ENCODE measurements at regions not wholly inside any gene's neighbourhood (a gene's known extent, or its start where the extent isn't known, plus 50 kb on each side); places are given as distances from the start of the nearest gene placed in this dataset.

- H3K9me3 ChIP-seq (ENCODE audit: control insufficient read depth, low read length, poor library complexity, severe bottlenecking) = no peaks in the 10 kb centered on the region
- Mint-ChIP-seq H3K27ac (no peak overlapping the region), H3K36me3 (ENCODE audit: low read depth) (no peaks in the 10 kb centered on the region), H3K27me3 (no peaks in the 10 kb centered on the region), H3K4me3 (no peak overlapping the region), H3K4me1 (no peaks in the 10 kb centered on the region)
- ATAC-seq (no peak), DNase-seq (no peak)
Measured at GRCh38 chr7:89926701-89927100, 227.6 kb upstream of the STEAP1 start.

DNA sequence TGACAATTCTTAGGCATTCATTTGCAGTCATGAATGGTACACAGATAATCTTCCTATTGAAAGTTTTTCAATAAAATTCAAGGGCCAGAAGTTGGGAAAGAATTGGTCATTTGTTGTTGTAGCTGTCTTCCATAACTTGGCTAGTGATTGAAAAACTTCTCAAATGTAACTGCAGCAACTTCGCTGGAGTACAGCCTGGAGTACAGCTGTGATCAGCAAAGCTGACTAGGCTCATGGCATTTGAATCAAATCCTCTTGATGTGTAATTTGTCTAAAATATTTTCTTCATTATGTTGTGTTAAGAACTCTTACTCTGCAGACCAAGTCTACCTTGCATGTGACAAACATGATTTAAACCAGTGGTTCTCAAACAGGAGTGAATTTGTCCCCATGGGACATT lies 226.5 kb upstream of the STEAP1 start:
- H3K9me3 ChIP-seq (ENCODE audit: control insufficient read depth, low read length, poor library complexity, severe bottlenecking) = no peaks in the 10 kb centered on the region
- Mint-ChIP-seq H3K4me3 (no peak overlapping the region), H3K27ac (no peak overlapping the region), H3K27me3 (no peaks in the 10 kb centered on the region), H3K4me1 (no peaks in the 10 kb centered on the region), H3K36me3 (ENCODE audit: low read depth) (no peaks in the 10 kb centered on the region)
- DNase-seq = no peak
- ATAC-seq = no peak

GRCh38 chr7:89928451-89928850 lies 225.8 kb upstream of the STEAP1 start:
- ATAC-seq = no peak

GRCh38 chr7:89934101-89934500 lies 220.2 kb upstream of the STEAP1 start:
- H3K36me3 Mint-ChIP-seq (ENCODE audit: low read depth) = no peaks in the 10 kb centered on the region
- H3K4me3 Mint-ChIP-seq = no peak overlapping the region
- ATAC-seq (no peak), DNase-seq (no peak)
- H3K4me1 Mint-ChIP-seq = no peaks in the 10 kb centered on the region
- no peaks in the 10 kb centered on the region for H3K9me3 ChIP-seq (ENCODE audit: control insufficient read depth, low read length, poor library complexity, severe bottlenecking)
- H3K27ac Mint-ChIP-seq = no peak overlapping the region
- H3K27me3 Mint-ChIP-seq = no peaks in the 10 kb centered on the region

More at GRCh38 chr7:89928451-89928850, 225.8 kb upstream of the STEAP1 start:
- no peaks in the 10 kb centered on the region for H3K36me3 Mint-ChIP-seq (ENCODE audit: low read depth)
- no peaks in the 10 kb centered on the region for H3K4me1 Mint-ChIP-seq
- H3K9me3 ChIP-seq (ENCODE audit: control insufficient read depth, low read length, poor library complexity, severe bottlenecking) = no peaks in the 10 kb centered on the region
- H3K27me3 Mint-ChIP-seq = no peaks in the 10 kb centered on the region
- H3K4me3 Mint-ChIP-seq = no peak overlapping the region
- DNase-seq = no peak
- no peak overlapping the region for H3K27ac Mint-ChIP-seq

DNA sequence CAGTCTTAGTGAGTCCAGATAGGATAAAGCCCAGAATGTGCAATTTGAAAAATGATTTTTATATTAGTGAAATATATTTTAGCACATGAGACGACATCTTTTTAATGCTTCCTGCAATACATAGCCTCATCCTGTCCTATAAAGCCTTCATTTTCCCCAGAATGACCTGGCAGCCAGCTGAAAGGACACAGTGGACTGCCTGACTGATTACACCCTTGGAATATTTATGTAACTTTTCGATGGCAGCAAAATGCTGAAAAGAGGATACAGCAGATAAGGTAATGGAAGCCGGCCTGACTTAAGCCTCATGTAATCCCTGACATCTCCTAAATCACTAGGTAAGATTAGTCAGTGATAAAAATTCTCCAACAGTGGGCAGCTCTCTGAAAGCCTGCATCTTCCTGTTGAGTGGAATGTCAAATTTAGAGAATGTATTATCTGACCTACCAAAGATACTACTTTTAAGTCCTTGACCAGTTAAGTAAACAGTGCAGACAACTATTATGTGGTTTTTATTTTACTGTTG lies 210.7 kb upstream of the STEAP1 start:
- H3K9me3 ChIP-seq (ENCODE audit: control insufficient read depth, low read length, poor library complexity, severe bottlenecking) = no peaks in the 10 kb centered on the region
- DNase-seq (no peak), ATAC-seq (no peak)
- Mint-ChIP-seq H3K4me1 (no peaks in the 10 kb centered on the region), H3K4me3 (no peak overlapping the region), H3K36me3 (ENCODE audit: low read depth) (no peaks in the 10 kb centered on the region), H3K27ac (no peak overlapping the region), H3K27me3 (no peaks in the 10 kb centered on the region)

GRCh38 chr7:89958525-89959068 lies 195.7 kb upstream of the STEAP1 start:
- no peaks in the 10 kb centered on the region for H3K9me3 ChIP-seq (ENCODE audit: control insufficient read depth, low read length, poor library complexity, severe bottlenecking)
- H3K36me3 Mint-ChIP-seq (ENCODE audit: low read depth) = no peaks in the 10 kb centered on the region
- no peak for DNase-seq
- no peaks in the 10 kb centered on the region for H3K4me1 Mint-ChIP-seq
- H3K27ac Mint-ChIP-seq = no peak overlapping the region
- H3K27me3 Mint-ChIP-seq = no peaks in the 10 kb centered on the region
- ATAC-seq = no peak
- no peak overlapping the region for H3K4me3 Mint-ChIP-seq

GRCh38 chr7:89966067-89966664 lies 188.1 kb upstream of the STEAP1 start:
- ATAC-seq = no peak
- DNase-seq = no peak
- Mint-ChIP-seq H3K4me1 (no peaks in the 10 kb centered on the region), H3K36me3 (ENCODE audit: low read depth) (no peaks in the 10 kb centered on the region), H3K27ac (no peak overlapping the region), H3K27me3 (no peaks in the 10 kb centered on the region), H3K4me3 (no peak overlapping the region)
- H3K9me3 ChIP-seq (ENCODE audit: control insufficient read depth, low read length, poor library complexity, severe bottlenecking) = no peaks in the 10 kb centered on the region

GRCh38 chr7:89975577-89975976 lies 178.7 kb upstream of the STEAP1 start:
- H3K36me3 Mint-ChIP-seq (ENCODE audit: low read depth) = no peaks in the 10 kb centered on the region
- no peak overlapping the region for H3K27ac Mint-ChIP-seq
- ATAC-seq (no peak), DNase-seq (no peak)
- no peaks in the 10 kb centered on the region for H3K4me1 Mint-ChIP-seq
- no peak overlapping the region for H3K4me3 Mint-ChIP-seq
- no peaks in the 10 kb centered on the region for H3K9me3 ChIP-seq (ENCODE audit: control insufficient read depth, low read length, poor library complexity, severe bottlenecking)
- no peaks in the 10 kb centered on the region for H3K27me3 Mint-ChIP-seq

DNA sequence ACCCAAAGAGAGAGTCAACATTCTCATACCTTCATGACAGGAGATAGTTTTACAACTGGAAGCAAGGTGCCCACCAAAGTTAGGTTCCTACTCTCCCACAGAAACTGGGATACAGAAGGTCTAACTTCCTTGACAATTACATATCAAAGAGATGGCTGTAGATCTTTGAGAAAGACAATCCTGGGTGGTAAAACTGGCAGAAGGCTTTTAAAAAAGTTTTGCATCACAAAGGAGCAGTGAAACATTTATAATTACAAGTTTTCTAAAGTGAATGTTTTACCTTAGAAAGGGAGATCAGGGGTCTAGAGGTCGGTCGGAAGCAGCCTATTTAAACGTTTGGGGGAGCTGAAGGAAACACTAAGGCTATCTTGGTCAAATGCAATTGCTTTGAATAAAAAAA lies 166.6 kb upstream of the STEAP1 start:
- Mint-ChIP-seq H3K36me3 (ENCODE audit: low read depth) (no peaks in the 10 kb centered on the region), H3K27ac (no peak overlapping the region), H3K4me3 (no peak overlapping the region), H3K27me3 (no peaks in the 10 kb centered on the region), H3K4me1 (no peaks in the 10 kb centered on the region)
- peaks cover 3% of the 10 kb centered on the region for H3K9me3 ChIP-seq (ENCODE audit: control insufficient read depth, low read length, poor library complexity, severe bottlenecking)
- ATAC-seq = no peak
- no peak for DNase-seq

- H3K9me3 ChIP-seq (ENCODE audit: control insufficient read depth, low read length, poor library complexity, severe bottlenecking) = peaks cover 3% of the 10 kb centered on the region
- Mint-ChIP-seq H3K27ac (no peak overlapping the region), H3K36me3 (ENCODE audit: low read depth) (no peaks in the 10 kb centered on the region), H3K4me1 (no peaks in the 10 kb centered on the region), H3K4me3 (no peak overlapping the region), H3K27me3 (no peaks in the 10 kb centered on the region)
- no peak for ATAC-seq
- no peak for DNase-seq
Measured at GRCh38 chr7:89988074-89988473, 166.2 kb upstream of the STEAP1 start.

DNA sequence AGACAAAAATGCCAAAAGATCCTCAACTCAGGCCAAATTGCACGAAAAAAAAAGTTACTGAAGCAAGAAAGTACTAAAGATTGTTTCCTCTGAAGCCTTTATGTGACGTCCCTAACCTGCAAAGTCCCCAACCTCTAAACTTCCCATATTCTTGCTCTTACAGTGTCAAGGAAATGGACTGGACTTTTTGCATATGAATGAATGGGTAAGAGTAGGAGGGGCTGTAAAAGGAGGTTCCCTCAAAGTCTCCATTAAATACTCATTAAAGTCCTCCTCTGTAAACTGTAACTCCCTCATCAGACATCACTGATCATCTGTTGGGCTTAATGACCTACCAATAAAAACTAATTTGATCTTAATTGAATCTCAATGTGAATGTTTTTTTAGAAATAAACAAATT lies 164.8 kb upstream of the STEAP1 start:
- no peaks in the 10 kb centered on the region for H3K36me3 Mint-ChIP-seq (ENCODE audit: low read depth)
- H3K27me3 Mint-ChIP-seq = no peaks in the 10 kb centered on the region
- no peak overlapping the region for H3K27ac Mint-ChIP-seq
- no peak for DNase-seq
- no peaks in the 10 kb centered on the region for H3K4me1 Mint-ChIP-seq
- H3K9me3 ChIP-seq (ENCODE audit: control insufficient read depth, low read length, poor library complexity, severe bottlenecking) = peaks cover 3% of the 10 kb centered on the region
- no peak overlapping the region for H3K4me3 Mint-ChIP-seq
- no peak for ATAC-seq

- Mint-ChIP-seq H3K27me3 (no peaks in the 10 kb centered on the region), H3K4me1 (no peaks in the 10 kb centered on the region), H3K27ac (no peak overlapping the region), H3K36me3 (ENCODE audit: low read depth) (no peaks in the 10 kb centered on the region), H3K4me3 (no peak overlapping the region)
- ATAC-seq = no peak
- no peak for DNase-seq
- H3K9me3 ChIP-seq (ENCODE audit: control insufficient read depth, low read length, poor library complexity, severe bottlenecking) = no peaks in the 10 kb centered on the region
Measured at GRCh38 chr7:89994483-89994882, 159.8 kb upstream of the STEAP1 start.

DNA sequence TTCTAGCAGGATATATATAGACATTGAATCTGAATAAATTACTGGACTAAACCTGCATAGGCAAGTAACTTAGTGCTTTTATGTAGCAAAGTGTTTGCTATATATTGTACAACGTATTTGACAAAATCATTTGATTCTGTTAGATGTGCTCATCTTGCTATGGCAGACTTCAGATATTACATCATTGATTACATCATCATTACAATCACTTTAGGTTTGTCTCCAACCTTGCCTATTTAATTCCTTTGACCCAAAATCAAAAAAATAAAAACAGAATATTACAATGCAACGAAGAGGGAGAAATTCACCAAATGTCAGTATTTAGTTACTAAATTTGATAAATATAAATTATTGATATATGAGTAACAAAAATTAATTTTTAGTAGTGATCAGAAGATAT lies 155.7 kb upstream of the STEAP1 start:
- no peaks in the 10 kb centered on the region for H3K36me3 Mint-ChIP-seq (ENCODE audit: low read depth)
- no peaks in the 10 kb centered on the region for H3K4me1 Mint-ChIP-seq
- ATAC-seq = no peak
- no peaks in the 10 kb centered on the region for H3K27me3 Mint-ChIP-seq
- H3K27ac Mint-ChIP-seq = no peak overlapping the region
- no peak for DNase-seq
- H3K9me3 ChIP-seq (ENCODE audit: control insufficient read depth, low read length, poor library complexity, severe bottlenecking) = no peaks in the 10 kb centered on the region
- no peak overlapping the region for H3K4me3 Mint-ChIP-seq

DNA sequence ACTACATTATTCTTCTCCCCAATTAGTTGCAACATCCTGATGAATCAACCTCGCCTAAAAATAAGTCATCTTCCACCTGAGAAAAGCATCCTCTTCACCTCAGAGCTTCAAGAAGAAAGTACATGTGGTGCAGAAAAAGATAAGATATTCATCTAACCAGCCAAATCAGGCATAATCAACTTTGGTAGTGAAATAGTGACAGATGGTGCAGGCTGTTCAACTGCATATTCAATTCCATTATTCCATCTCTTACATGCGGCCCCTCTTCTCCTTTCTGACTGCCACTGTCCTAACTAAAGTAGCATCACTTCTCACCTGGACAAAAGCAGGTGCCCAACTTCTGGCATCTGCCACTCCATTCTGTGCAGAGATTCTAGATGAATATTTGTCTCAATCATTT lies 148.4 kb upstream of the STEAP1 start:
- Mint-ChIP-seq H3K27me3 (no peaks in the 10 kb centered on the region), H3K4me3 (no peak overlapping the region), H3K4me1 (no peaks in the 10 kb centered on the region), H3K27ac (no peak overlapping the region), H3K36me3 (ENCODE audit: low read depth) (no peaks in the 10 kb centered on the region)
- DNase-seq (no peak), ATAC-seq (no peak)
- peaks cover 3% of the 10 kb centered on the region for H3K9me3 ChIP-seq (ENCODE audit: control insufficient read depth, low read length, poor library complexity, severe bottlenecking)
